H9 (cell line): ENCODE measurements at regions not wholly inside any gene's neighbourhood (a gene's known extent, or its start where the extent isn't known, plus 50 kb on each side); places are given as distances from the start of the nearest gene placed in this dataset.

ENCODE experiments used
- DNase-seq: peaks from one replicate; pipeline ENCODE4 v3.0.0-alpha.2; 2017
- H2AFZ ChIP-seq: one replicate; pipeline ENCODE4 v1.6.1; 2013; ENCODE audit warnings: mild to moderate bottlenecking, low read length, control low read depth, moderate library complexity
- H2AK5ac ChIP-seq: 2 replicates; pipeline ENCODE4 v1.6.1; 2013; ENCODE audit warnings: low read length, control low read depth, mixed read lengths; ENCODE audit not compliant: insufficient read length
- H2BK120ac ChIP-seq: one replicate; pipeline ENCODE4 v1.6.1; 2013; ENCODE audit warnings: low read depth, mild to moderate bottlenecking, low read length, control low read depth, inconsistent platforms; ENCODE audit not compliant: poor library complexity, severe bottlenecking
- H2BK12ac ChIP-seq: 2 replicates; pipeline ENCODE4 v1.6.1; 2013; ENCODE audit warnings: low read length, control low read depth, mixed read lengths, low read depth; ENCODE audit not compliant: insufficient read length
- H2BK15ac ChIP-seq: 2 replicates; pipeline ENCODE4 v1.6.1; 2013; ENCODE audit warnings: low read depth, low read length, control low read depth
- H2BK20ac ChIP-seq: one replicate; pipeline ENCODE4 v1.6.1; 2013; ENCODE audit warnings: low read depth, mild to moderate bottlenecking, low read length, control low read depth, inconsistent platforms; ENCODE audit not compliant: poor library complexity, severe bottlenecking
- H2BK5ac ChIP-seq: 2 replicates; pipeline ENCODE4 v1.6.1; 2013; ENCODE audit warnings: low read length, control low read depth, mixed read lengths; ENCODE audit not compliant: insufficient read length
- H3K14ac ChIP-seq: 2 replicates; pipeline ENCODE4 v1.6.1; 2013; ENCODE audit warnings: low read length, control low read depth; ENCODE audit not compliant: insufficient read depth
- H3K18ac ChIP-seq: 2 replicates; pipeline ENCODE4 v1.6.1; 2013; ENCODE audit warnings: low read depth, mild to moderate bottlenecking, mixed read lengths, low read length, control low read depth; ENCODE audit not compliant: insufficient read length
- H3K23ac ChIP-seq: 2 replicates; pipeline ENCODE4 v1.6.1; 2013; ENCODE audit warnings: low read length, control low read depth, mixed read lengths, low read depth; ENCODE audit not compliant: insufficient read length
- H3K23me2 ChIP-seq: 2 replicates; pipeline ENCODE4 v1.6.1; 2013; ENCODE audit warnings: low read depth, mild to moderate bottlenecking, mixed read lengths, low read length, control low read depth; ENCODE audit not compliant: insufficient read length, poor library complexity, severe bottlenecking
- H3K27ac ChIP-seq: 2 replicates; pipeline ENCODE4 v1.5.1; 2013; ENCODE audit warnings: low read length, control low read depth, mixed read lengths, low read depth; ENCODE audit not compliant: insufficient read length
- H3K27me3 ChIP-seq: 2 replicates; pipeline ENCODE4 v1.6.1; 2013; ENCODE audit warnings: low read length, control low read depth, inconsistent platforms; ENCODE audit not compliant: insufficient read depth
- H3K4ac ChIP-seq: 2 replicates; pipeline ENCODE4 v1.6.1; 2013; ENCODE audit warnings: low read depth, mild to moderate bottlenecking, control low read depth, inconsistent platforms, low read length, moderate library complexity
- H3K4me1 ChIP-seq: 2 replicates; pipeline ENCODE4 v1.6.1; 2013; ENCODE audit warnings: low read length, control low read depth, inconsistent platforms; ENCODE audit not compliant: insufficient read depth
- H3K4me2 ChIP-seq: 2 replicates; pipeline ENCODE4 v1.6.1; 2013; ENCODE audit warnings: low read length, control low read depth, mixed read lengths; ENCODE audit not compliant: insufficient read length, insufficient read depth
- H3K56ac ChIP-seq: 2 replicates; pipeline ENCODE4 v1.6.1; 2013; ENCODE audit warnings: low read depth, mild to moderate bottlenecking, mixed read lengths, low read length, control low read depth; ENCODE audit not compliant: insufficient read length
- H3K79me1 ChIP-seq: 2 replicates; pipeline ENCODE4 v1.6.1; 2013; ENCODE audit warnings: low read depth, mild to moderate bottlenecking, moderate library complexity, low read length, control low read depth, inconsistent platforms; ENCODE audit not compliant: insufficient read depth, poor library complexity, severe bottlenecking
- H3K79me2 ChIP-seq: 2 replicates; pipeline ENCODE4 v1.6.1; 2013; ENCODE audit warnings: low read length, control low read depth, inconsistent platforms; ENCODE audit not compliant: insufficient read depth
- H3K9ac ChIP-seq: 2 replicates; pipeline ENCODE4 v1.6.1; 2013; ENCODE audit warnings: low read length, control low read depth, mixed read lengths; ENCODE audit not compliant: insufficient read length; ENCODE audit errors: extremely low read depth
- H3K9me3 ChIP-seq: one replicate; pipeline ENCODE4 v1.6.1; 2013; ENCODE audit warnings: low read depth, low read length, inconsistent platforms; ENCODE audit not compliant: control insufficient read depth
- H3T11ph ChIP-seq: one replicate; pipeline ENCODE4 v1.6.1; 2013; ENCODE audit warnings: mild to moderate bottlenecking, low read length, control low read depth, inconsistent platforms
- H4K20me1 ChIP-seq: one replicate; pipeline ENCODE4 v1.6.1; 2013; ENCODE audit not compliant: control insufficient read depth, insufficient read length, insufficient read depth
- H4K5ac ChIP-seq: 2 replicates; pipeline ENCODE4 v1.6.1; 2013; ENCODE audit warnings: low read depth, mild to moderate bottlenecking, mixed read lengths, low read length, control low read depth; ENCODE audit not compliant: insufficient read length
- H4K8ac ChIP-seq: replicated peaks from 2 replicates; pipeline ENCODE4 v1.6.1; 2013; ENCODE audit warnings: low read length, control low read depth, mixed read lengths, low read depth; ENCODE audit not compliant: insufficient read length
- H4K91ac ChIP-seq: 2 replicates; pipeline ENCODE4 v1.6.1; 2013; ENCODE audit warnings: low read depth, mild to moderate bottlenecking, moderate library complexity, mixed read lengths, low read length, control low read depth; ENCODE audit not compliant: insufficient read length
- H3K27ac Mint-ChIP-seq, 3 experiments: 2 replicates in 2 of 3; 3 replicates in 1 of 3; pipeline ENCODE4 v1.8.0; 2020 to 2021; ENCODE audit warnings: mixed read lengths in 3 of 3, mild to moderate bottlenecking in 1 of 3, moderate library complexity in 1 of 3
- H3K27me3 Mint-ChIP-seq: 2 replicates; pipeline ENCODE4 v1.8.0; 2021; ENCODE audit warnings: low read depth, mild to moderate bottlenecking, moderate library complexity, mixed read lengths
- H3K36me3 Mint-ChIP-seq, 3 experiments: 2 replicates in 2 of 3; 3 replicates in 1 of 3; pipeline ENCODE4 v1.8.0; 2020 to 2021; ENCODE audit warnings: low read depth in 3 of 3, mixed read lengths in 3 of 3; ENCODE audit not compliant: insufficient read depth in 1 of 3
- H3K4me1 Mint-ChIP-seq, 2 experiments: 2 replicates each; pipeline ENCODE4 v1.8.0; 2020; ENCODE audit warnings: mixed read lengths in 2 of 2
- H3K4me3 Mint-ChIP-seq, 2 experiments: 2 replicates in 1 of 2; 3 replicates in 1 of 2; pipeline ENCODE4 v1.8.0; 2020 to 2021; ENCODE audit warnings: mild to moderate bottlenecking in 2 of 2, mixed read lengths in 2 of 2, moderate library complexity in 1 of 2
- H3K9me3 Mint-ChIP-seq, 2 experiments: 2 replicates in 1 of 2; 3 replicates in 1 of 2; pipeline ENCODE4 v1.8.0; 2020; ENCODE audit warnings: mild to moderate bottlenecking in 2 of 2, mixed read lengths in 2 of 2, moderate library complexity in 1 of 2
- CTCF ChIP-seq: fragments of 200-600 bp; sonication (generic); conservative IDR thresholded peaks from 3 replicates; pipeline ENCODE4 v1.8.0; 2021; ENCODE audit warnings: antibody characterized with exemption, mild to moderate bottlenecking
- WGBS: extraction: QIAGEN DNeasy Blood & Tissue Kit; methylation state at CpG from one replicate; pipeline ENCODE4 v1.1.7; 2013; ENCODE audit warnings: missing lambda C conversion rate, low lambda C conversion rate, mixed read lengths; ENCODE audit not compliant: insufficient read length; ENCODE audit errors: extremely low coverage; 5-methylcytosine and 5-hydroxymethylcytosine counted together

GRCh38 chr2:176415174-176415895 lies 146.1 kb downstream of the MTX2 start:
- Mint-ChIP-seq H3K27ac (no peak overlapping the region; a peak in 1 of 7 replicates), H3K27me3 (no peaks in the 10 kb centered on the region), H3K4me1 (peaks cover 8 to 10% of the 10 kb centered on the region in 2 experiments), H3K4me3 (no peak overlapping the region), H3K9me3 (no peaks in the 10 kb centered on the region), H3K36me3 (no peaks in the 10 kb centered on the region)
- Histone ChIP-seq H3K4me2 (no peak overlapping the region), H3K79me2 (no peaks in the 10 kb centered on the region), H3T11ph (no peak overlapping the region), H2AFZ (no peak overlapping the region), H2AK5ac (no peak overlapping the region), H3K79me1 (no peaks in the 10 kb centered on the region), H3K4me1 (no peaks in the 10 kb centered on the region), H3K9me3 (no peaks in the 10 kb centered on the region), H3K23ac (no peak overlapping the region), H3K9ac (no peak overlapping the region), H4K8ac (no peak overlapping the region), H3K23me2 (no peaks in the 10 kb centered on the region), H2BK20ac (no peak overlapping the region), H3K27me3 (no peaks in the 10 kb centered on the region), H3K27ac (no peak overlapping the region), H3K56ac (no peak overlapping the region), H4K20me1 (no peaks in the 10 kb centered on the region), H2BK15ac (no peak overlapping the region), H2BK5ac (no peak overlapping the region), H2BK120ac (no peak overlapping the region), H3K14ac (no peak overlapping the region), H3K4ac (no peak overlapping the region), H4K91ac (no peak overlapping the region), H2BK12ac (no peak overlapping the region), H3K18ac (no peak overlapping the region), H4K5ac (no peak overlapping the region)
- no peak for TF ChIP-seq CTCF
- DNase-seq, result no peak
- no CpG with 5 or more reads among the region's 8 CpGs for WGBS
